IPS-18c (cell line): ENCODE measurements at regions not wholly inside any gene's neighbourhood (a gene's known extent, or its start where the extent isn't known, plus 50 kb on each side); places are given as distances from the start of the nearest gene placed in this dataset.
"Not testable (repeated sequence)": the region's sequence is repeated elsewhere in the genome, so short reads cannot be mapped to it uniquely, and the experiment has no call there.

Experiments used
- H3K4me3 ChIP-seq: 2 replicates; pipeline ENCODE4 v1.7.0; 2013; ENCODE audit warnings: low read depth, mild to moderate bottlenecking, low read length, moderate library complexity; ENCODE audit not compliant: insufficient read depth
- H3K9me3 ChIP-seq: one replicate; pipeline ENCODE4 v1.6.1; 2013; ENCODE audit warnings: mild to moderate bottlenecking, low read length, moderate library complexity; ENCODE audit not compliant: control insufficient read depth, insufficient read depth

GRCh38 chr3:72035606-72036005, 250.7 kb upstream of the PROK2 start:
- no peak overlapping the region for H3K4me3 ChIP-seq
- no peaks in the 10 kb centered on the region for H3K9me3 ChIP-seq

GRCh38 chr3:72034986-72035385, 250.0 kb upstream of the PROK2 start:
- Histone ChIP-seq H3K9me3 (no peaks in the 10 kb centered on the region), H3K4me3 (no peak overlapping the region)

GRCh38 chr3:72033666-72034428, 248.9 kb upstream of the PROK2 start:
- H3K4me3 ChIP-seq: no peak overlapping the region
- no peaks in the 10 kb centered on the region for H3K9me3 ChIP-seq

GRCh38 chr3:72032441-72033135, 247.6 kb upstream of the PROK2 start:
- Histone ChIP-seq H3K4me3 (no peak overlapping the region), H3K9me3 (no peaks in the 10 kb centered on the region)

- no peaks in the 10 kb centered on the region for H3K9me3 ChIP-seq
- H3K4me3 ChIP-seq: no peak overlapping the region
Observed at GRCh38 chr3:72031581-72031980, 246.6 kb upstream of the PROK2 start.

GRCh38 chr3:72030296-72030695, 245.3 kb upstream of the PROK2 start:
- not testable (repeated sequence) for H3K4me3 ChIP-seq, H3K9me3 ChIP-seq

- not testable (repeated sequence) for H3K4me3 ChIP-seq, H3K9me3 ChIP-seq
Observed at GRCh38 chr3:72028726-72029125, 243.8 kb upstream of the PROK2 start.

- H3K4me3 ChIP-seq, H3K9me3 ChIP-seq: not testable (repeated sequence)
Observed at GRCh38 chr3:72028307-72028706, 243.4 kb upstream of the PROK2 start.

- H3K4me3 ChIP-seq, H3K9me3 ChIP-seq: not testable (repeated sequence)
Observed at GRCh38 chr3:72027728-72028127, 242.8 kb upstream of the PROK2 start.

GRCh38 chr3:72022027-72022426, 237.1 kb upstream of the PROK2 start:
- H3K4me3 ChIP-seq: no peak overlapping the region
- no peaks in the 10 kb centered on the region for H3K9me3 ChIP-seq

GRCh38 chr3:72021531-72021930, 236.6 kb upstream of the PROK2 start:
- H3K9me3 ChIP-seq: no peaks in the 10 kb centered on the region
- H3K4me3 ChIP-seq: no peak overlapping the region

- Histone ChIP-seq H3K4me3 (no peak overlapping the region), H3K9me3 (no peaks in the 10 kb centered on the region)
Observed at GRCh38 chr3:72018343-72018984, 233.5 kb upstream of the PROK2 start.

- H3K9me3 ChIP-seq: no peaks in the 10 kb centered on the region
Observed at GRCh38 chr3:72017935-72018334, 233.0 kb upstream of the PROK2 start.

GRCh38 chr3:72017311-72017710, 232.4 kb upstream of the PROK2 start:
- Histone ChIP-seq H3K4me3 (no peak overlapping the region), H3K9me3 (no peaks in the 10 kb centered on the region)

More at GRCh38 chr3:72017935-72018334, 233.0 kb upstream of the PROK2 start:
- no peak overlapping the region for H3K4me3 ChIP-seq

GRCh38 chr3:72015463-72015862, 230.5 kb upstream of the PROK2 start:
- Histone ChIP-seq H3K9me3 (no peaks in the 10 kb centered on the region), H3K4me3 (no peak overlapping the region)

- no peaks in the 10 kb centered on the region for H3K9me3 ChIP-seq
- H3K4me3 ChIP-seq: no peak overlapping the region
Observed at GRCh38 chr3:72013084-72013483, 228.1 kb upstream of the PROK2 start.

- no peak overlapping the region for H3K4me3 ChIP-seq
- no peaks in the 10 kb centered on the region for H3K9me3 ChIP-seq
Observed at GRCh38 chr3:72012363-72012762, 227.4 kb upstream of the PROK2 start.

GRCh38 chr3:72011485-72011884, 226.5 kb upstream of the PROK2 start:
- Histone ChIP-seq H3K9me3 (no peaks in the 10 kb centered on the region), H3K4me3 (no peak overlapping the region)
